ENCODE measurements at regions not wholly inside any gene's neighbourhood (a gene's known extent, or its start where the extent isn't known, plus 50 kb on each side); places are given as distances from the start of the nearest gene placed in this dataset.

- TF ChIP-seq POLR2A (IDR thresholded peaks at IDR 0.05) (no peak), CTCF (IDR thresholded peaks at IDR 0.05 in 8 of 11, conservative IDR thresholded peaks at IDR 0.05 in 3 of 11) (no peak)
These were observed 336.7 kb downstream of the CBLN4 start for GRCh38 chr20:55668631-55669030.

Measured in spleen (tissue), 7 donors.